ENCODE measurements at regions not wholly inside any gene's neighbourhood (a gene's known extent, or its start where the extent isn't known, plus 50 kb on each side); places are given as distances from the start of the nearest gene placed in this dataset.

GRCh38 chr5:73369278-73369677 lies 79.3 kb downstream of the FOXD1 start:
- TF ChIP-seq SMC3 (IDR thresholded peaks at IDR 0.05; ENCODE audit: low read depth, low read length) (no peak), CTCF (IDR thresholded peaks at IDR 0.05) (no peak), POLR2AphosphoS5 (IDR thresholded peaks at IDR 0.05; ENCODE audit: low read depth, low read length) (no peak), ELF1 (IDR thresholded peaks at IDR 0.05) (no peak), TAF1 (IDR thresholded peaks at IDR 0.05; ENCODE audit: borderline replicate concordance, low read depth, low read length) (no peak), NRF1 (IDR thresholded peaks at IDR 0.05; ENCODE audit: low read depth, low read length) (no peak), REST (IDR thresholded peaks at IDR 0.05; ENCODE audit: low read depth, low read length) (no peak), ZBTB33 (IDR thresholded peaks at IDR 0.05; ENCODE audit: borderline replicate concordance, low read depth) (no peak), TCF12 (IDR thresholded peaks at IDR 0.05) (no peak), NFIC (IDR thresholded peaks at IDR 0.05; ENCODE audit: borderline replicate concordance) (no peak), GABPA (IDR thresholded peaks at IDR 0.05; ENCODE audit: low read depth) (no peak), YY1 (IDR thresholded peaks at IDR 0.05; ENCODE audit: low read depth) (no peak)
